ENCODE measurements at regions not wholly inside any gene's neighbourhood (a gene's known extent, or its start where the extent isn't known, plus 50 kb on each side); places are given as distances from the start of the nearest gene placed in this dataset.

DNA sequence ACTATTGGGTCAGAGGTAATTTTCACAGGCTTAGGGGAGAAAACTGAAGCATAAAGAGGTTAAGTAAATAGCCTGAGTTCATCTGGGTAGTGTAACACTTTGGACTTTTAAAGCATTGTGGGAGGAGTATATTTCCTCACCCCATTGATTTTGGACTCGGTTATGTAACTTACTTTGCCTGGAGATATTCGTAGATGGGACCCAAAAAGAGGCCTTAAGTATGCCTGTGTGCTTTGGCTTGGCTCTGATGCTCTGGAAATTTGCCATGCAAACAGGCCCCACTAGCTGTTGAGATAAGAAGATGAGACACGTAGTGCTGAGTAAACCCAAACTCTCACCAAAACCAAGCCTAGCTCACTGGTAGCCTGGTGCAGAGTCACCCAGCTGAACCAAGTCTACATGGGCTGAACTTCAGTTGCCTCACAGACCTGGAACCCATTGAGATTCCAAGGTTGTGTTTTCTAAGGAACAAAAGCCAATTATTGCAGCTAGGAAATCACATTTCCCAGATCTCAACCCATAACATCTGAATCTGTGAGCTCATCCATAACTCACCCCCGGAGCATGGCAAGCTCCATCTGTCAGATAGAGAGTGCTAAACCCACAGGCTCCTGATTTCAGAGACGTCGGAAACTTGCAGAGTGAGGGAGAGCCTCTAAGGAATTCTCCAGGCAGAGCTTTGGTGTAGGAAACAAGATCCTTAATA is 536.0 kb upstream of the C16orf82 start (continued):
- TF ChIP-seq ZNF501 (CRISPR knock-in tag; IDR thresholded peaks at IDR 0.05) (no peak), DMAP1 (CRISPR knock-in tag; IDR thresholded peaks at IDR 0.05) (no peak), ZBTB1 (CRISPR knock-in tag; IDR thresholded peaks at IDR 0.05; ENCODE audit: borderline replicate concordance) (no peak), HNF4A (CRISPR knock-in tag; IDR thresholded peaks at IDR 0.05) (peak; percentile 70), PPARG (CRISPR knock-in tag; conservative IDR thresholded peaks at IDR 0.05) (peak; percentile 57; the same call in 1 of the 2 replicates), RAD51 (IDR thresholded peaks at IDR 0.05; ENCODE audit: borderline replicate concordance) (no peak), HDAC2 (CRISPR knock-in tag; IDR thresholded peaks at IDR 0.05) (peak; percentile 34; the same call in 1 of the 2 replicates), EZH2 (conservative IDR thresholded peaks at IDR 0.05; ENCODE audit: low read depth, low read length) (no peak), SATB2 (CRISPR knock-in tag; IDR thresholded peaks at IDR 0.05) (no peak)

DNA sequence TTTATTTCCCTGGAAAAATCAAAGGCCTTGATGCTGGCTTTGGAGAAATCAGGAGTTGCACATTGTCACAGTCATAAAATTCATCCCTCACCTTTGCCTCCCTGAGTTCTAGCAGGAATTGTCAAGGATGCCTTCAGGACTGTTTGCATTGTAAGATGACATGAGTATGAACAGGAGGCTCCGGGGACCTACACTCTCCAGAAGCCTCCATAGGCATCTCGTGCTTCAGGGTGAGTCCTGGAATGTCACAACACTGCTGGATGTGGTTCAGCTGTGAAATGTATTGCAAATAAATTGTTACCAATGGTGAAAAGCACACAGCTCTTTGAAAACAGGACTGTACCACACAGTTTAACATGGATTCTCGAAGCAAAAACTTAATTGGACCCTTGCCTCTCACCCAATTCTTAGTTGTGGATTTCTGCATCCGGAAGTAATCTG is 535.4 kb upstream of the C16orf82 start:
- Histone ChIP-seq H3K4me3 (replicated peaks in 1 of 3; ENCODE audit: insufficient read depth in 1 of 3, low read depth in 2 of 3, low read length in 3 of 3) (no peak overlapping the region), H3K79me2 (ENCODE audit: insufficient read depth, low read length) (no peaks in the 10 kb centered on the region), H2AFZ (ENCODE audit: low read length) (no peak overlapping the region), H3K4me2 (ENCODE audit: low read depth, low read length) (no peak overlapping the region), H3K27me3 (ENCODE audit: control insufficient read depth in 1 of 2, insufficient read depth in 2 of 2, low read length in 2 of 2) (no peaks in the 10 kb centered on the region), H3K4me1 (ENCODE audit: insufficient read depth, low read length) (peaks cover 8% of the 10 kb centered on the region; the same call in 1 of the 2 replicates), H3K36me3 (replicated peaks in 1 of 2; ENCODE audit: control insufficient read depth in 1 of 2, insufficient read depth in 2 of 2, low read length in 2 of 2) (no peaks in the 10 kb centered on the region), H4K20me1 (ENCODE audit: insufficient read depth, low read length) (no peaks in the 10 kb centered on the region), H3K9ac (ENCODE audit: insufficient read depth, low read depth, low read length) (no peak overlapping the region), H3K9me3 (ENCODE audit: low read length) (no peaks in the 10 kb centered on the region), H3K27ac (ENCODE audit: extremely low read length, insufficient read depth, low read length) (no peak overlapping the region)
- intact Hi-C loops (cut with micrococcal nuclease; ENCODE audit: unreplicated experiment) (no loop called here), in situ Hi-C loops (cut with HindIII; ENCODE audit: extremely low pct_ligation_motif_present, low pct_unique_long_range_greater_than_20kb) (no loop called here)
- FAIRE-seq = no peak
- BruUV-seq (replicated peaks) = no TSS peak
- WGBS (ENCODE audit: low lambda C conversion rate) = 33% methylated on average over 4 of the region's 4 CpGs
- ATAC-seq = no peak
- DNase-seq (ENCODE audit: low spot score) = no peak
- ChIA-PET CTCF (ENCODE audit: low intra/inter-chr PET ratio, low total read pairs) (no interaction called here), POLR2A (no interaction called here)
- TF ChIP-seq ATF7-NPFF (CRISPR knock-in tag; IDR thresholded peaks at IDR 0.05; ENCODE audit: low read depth) (no peak), ZNF430 (CRISPR knock-in tag; IDR thresholded peaks at IDR 0.05) (no peak), ZNF558 (CRISPR knock-in tag; IDR thresholded peaks at IDR 0.05; ENCODE audit: borderline replicate concordance) (no peak), ETV5 (CRISPR knock-in tag; IDR thresholded peaks at IDR 0.05; ENCODE audit: borderline replicate concordance) (no peak), ZNF577 (CRISPR knock-in tag; IDR thresholded peaks at IDR 0.05; ENCODE audit: borderline replicate concordance, low read depth) (no peak), ZC3H4 (CRISPR knock-in tag; IDR thresholded peaks at IDR 0.05; ENCODE audit: borderline replicate concordance) (no peak), SYNCRIP (IDR thresholded peaks at IDR 0.05; ENCODE audit: insufficient read depth, low read depth, low read length) (no peak), ZBTB20 (CRISPR knock-in tag; IDR thresholded peaks at IDR 0.05; ENCODE audit: borderline replicate concordance, low read depth) (no peak)
- TF ChIP-seq, protein P1, sequence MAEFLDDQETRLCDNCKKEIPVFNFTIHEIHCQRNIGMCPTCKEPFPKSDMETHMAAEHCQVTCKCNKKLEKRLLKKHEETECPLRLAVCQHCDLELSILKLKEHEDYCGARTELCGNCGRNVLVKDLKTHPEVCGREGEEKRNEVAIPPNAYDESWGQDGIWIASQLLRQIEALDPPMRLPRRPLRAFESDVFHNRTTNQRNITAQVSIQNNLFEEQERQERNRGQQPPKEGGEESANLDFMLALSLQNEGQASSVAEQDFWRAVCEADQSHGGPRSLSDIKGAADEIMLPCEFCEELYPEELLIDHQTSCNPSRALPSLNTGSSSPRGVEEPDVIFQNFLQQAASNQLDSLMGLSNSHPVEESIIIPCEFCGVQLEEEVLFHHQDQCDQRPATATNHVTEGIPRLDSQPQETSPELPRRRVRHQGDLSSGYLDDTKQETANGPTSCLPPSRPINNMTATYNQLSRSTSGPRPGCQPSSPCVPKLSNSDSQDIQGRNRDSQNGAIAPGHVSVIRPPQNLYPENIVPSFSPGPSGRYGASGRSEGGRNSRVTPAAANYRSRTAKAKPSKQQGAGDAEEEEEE (CRISPR knock-in tag; IDR thresholded peaks at IDR 0.05; ENCODE audit: borderline replicate concordance) = no peak
- TF ChIP-seq, protein P2, sequence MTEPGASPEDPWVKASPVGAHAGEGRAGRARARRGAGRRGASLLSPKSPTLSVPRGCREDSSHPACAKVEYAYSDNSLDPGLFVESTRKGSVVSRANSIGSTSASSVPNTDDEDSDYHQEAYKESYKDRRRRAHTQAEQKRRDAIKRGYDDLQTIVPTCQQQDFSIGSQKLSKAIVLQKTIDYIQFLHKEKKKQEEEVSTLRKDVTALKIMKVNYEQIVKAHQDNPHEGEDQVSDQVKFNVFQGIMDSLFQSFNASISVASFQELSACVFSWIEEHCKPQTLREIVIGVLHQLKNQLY (CRISPR knock-in tag; IDR thresholded peaks at IDR 0.05) = no peak

Data from HepG2 (cell line).